Cardiac muscle cell (in vitro differentiated cells and primary cell): ENCODE measurements at regions not wholly inside any gene's neighbourhood (a gene's known extent, or its start where the extent isn't known, plus 50 kb on each side); places are given as distances from the start of the nearest gene placed in this dataset.
A peak's percentile ranks its signal among the peaks of the same experiment; 100 is the strongest.

ENCODE experiments used
- DNase-seq, 2 donors: peaks; one replicate each; pipeline versions ENCODE4 v3.0.0 to v3.0.0-alpha.2; 2010 to 2017; ENCODE audit warnings: low read depth in 1 of 2, low spot score in 1 of 2
- H3K27ac ChIP-seq: fragments of 200-600 bp; sonication (generic); 2 replicates; pipeline ENCODE4 v1.5.1; 2016
- H3K27me3 ChIP-seq: fragments of 200-600 bp; sonication (generic); 2 replicates; pipeline ENCODE4 v1.6.0; 2016; ENCODE audit warnings: control low read depth
- H3K36me3 ChIP-seq: fragments of 200-600 bp; sonication (generic); 2 replicates; pipeline ENCODE4 v1.5.1; 2016; ENCODE audit warnings: control low read depth
- H3K4me1 ChIP-seq: fragments of 200-600 bp; sonication (generic); 2 replicates; pipeline ENCODE4 v1.8.1; 2017; ENCODE audit warnings: low read depth, mild to moderate bottlenecking, mixed run types
- H3K4me3 ChIP-seq: fragments of 200-600 bp; sonication (generic); 2 replicates; pipeline ENCODE4 v1.5.1; 2016; ENCODE audit warnings: mild to moderate bottlenecking
- H3K9me3 ChIP-seq: fragments of 200-600 bp; sonication (generic); 2 replicates; pipeline ENCODE4 v1.5.1; 2017; ENCODE audit warnings: low read depth, mild to moderate bottlenecking, control low read depth
- CTCF ChIP-seq: IDR thresholded peaks from 2 replicates; pipeline ENCODE4 v1.5.1; 2012; ENCODE audit warnings: low read depth, mild to moderate bottlenecking, low read length

- no peak overlapping the region for H3K4me3 ChIP-seq
- no peaks in the 10 kb centered on the region for H3K9me3 ChIP-seq
- no peaks in the 10 kb centered on the region for H3K4me1 ChIP-seq
- peaks cover 4% of the 10 kb centered on the region for H3K27me3 ChIP-seq
- no peaks in the 10 kb centered on the region for H3K36me3 ChIP-seq
- DNase-seq = no peak
- H3K27ac ChIP-seq = no peak overlapping the region
- TF ChIP-seq CTCF = no peak
These were observed 53.1 kb downstream of the CH25H start for GRCh38 chr10:89153971-89154370.

GRCh38 chr10:89153116-89153515 lies 54.0 kb downstream of the CH25H start:
- Histone ChIP-seq H3K36me3 (no peaks in the 10 kb centered on the region), H3K4me3 (no peak overlapping the region), H3K27ac (no peak overlapping the region), H3K27me3 (peaks cover 4% of the 10 kb centered on the region), H3K4me1 (no peaks in the 10 kb centered on the region), H3K9me3 (no peaks in the 10 kb centered on the region)
- no peak for DNase-seq
- TF ChIP-seq CTCF = no peak

- no peak for DNase-seq
These were observed 55.3 kb downstream of the CH25H start for GRCh38 chr10:89151857-89152256.

GRCh38 chr10:89148061-89148460 lies 59.1 kb downstream of the CH25H start:
- H3K27me3 ChIP-seq = no peaks in the 10 kb centered on the region
- no peak overlapping the region for H3K4me3 ChIP-seq
- TF ChIP-seq CTCF = no peak
- no peak for DNase-seq
- no peaks in the 10 kb centered on the region for H3K9me3 ChIP-seq
- H3K4me1 ChIP-seq = no peaks in the 10 kb centered on the region
- H3K36me3 ChIP-seq = no peaks in the 10 kb centered on the region
- no peak overlapping the region for H3K27ac ChIP-seq

More at GRCh38 chr10:89151857-89152256, 55.3 kb downstream of the CH25H start:
- TF ChIP-seq CTCF = no peak
- Histone ChIP-seq H3K27me3 (peaks cover 4% of the 10 kb centered on the region), H3K4me3 (no peak overlapping the region), H3K4me1 (no peaks in the 10 kb centered on the region), H3K9me3 (no peaks in the 10 kb centered on the region), H3K27ac (no peak overlapping the region), H3K36me3 (no peaks in the 10 kb centered on the region)

- Histone ChIP-seq H3K9me3 (no peaks in the 10 kb centered on the region), H3K27me3 (no peaks in the 10 kb centered on the region), H3K4me1 (no peaks in the 10 kb centered on the region), H3K36me3 (no peaks in the 10 kb centered on the region), H3K4me3 (no peak overlapping the region), H3K27ac (no peak overlapping the region)
- no peak for TF ChIP-seq CTCF
- DNase-seq = peak in 1 of 2 donors; percentile 23
These were observed 59.9 kb downstream of the CH25H start for GRCh38 chr10:89147256-89147655.

GRCh38 chr10:89144836-89145235 lies 62.3 kb downstream of the CH25H start:
- no peaks in the 10 kb centered on the region for H3K4me1 ChIP-seq
- DNase-seq = no peak
- H3K27me3 ChIP-seq = no peaks in the 10 kb centered on the region
- H3K36me3 ChIP-seq = no peaks in the 10 kb centered on the region
- no peak overlapping the region for H3K4me3 ChIP-seq
- H3K27ac ChIP-seq = no peak overlapping the region
- H3K9me3 ChIP-seq = no peaks in the 10 kb centered on the region
- TF ChIP-seq CTCF = no peak
